ENCODE measurements at regions not wholly inside any gene's neighbourhood (a gene's known extent, or its start where the extent isn't known, plus 50 kb on each side); places are given as distances from the start of the nearest gene placed in this dataset.

- H3K9me3 ChIP-seq (ENCODE audit: insufficient read depth, low read depth, low read length), result no peaks in the 10 kb centered on the region
- no peak for TF ChIP-seq CTCF (conservative IDR thresholded peaks at IDR 0.05; ENCODE audit: low read length)
- TF ChIP-seq EZH2phosphoT487 (IDR thresholded peaks at IDR 0.05; ENCODE audit: borderline replicate concordance), result no peak
Measured at GRCh38 chr12:85693093-85693665, 143.0 kb downstream of the RASSF9 start.

GRCh38 chr12:85695097-85695715, 141.0 kb downstream of the RASSF9 start:
- H3K27me3 ChIP-seq (ENCODE audit: insufficient read depth, low read length, poor library complexity, severe bottlenecking), result no peaks in the 10 kb centered on the region
- H3K79me2 ChIP-seq (ENCODE audit: insufficient read depth, low read length), result no peaks in the 10 kb centered on the region
- no peak for TF ChIP-seq CTCF (conservative IDR thresholded peaks at IDR 0.05; ENCODE audit: low read length)
- no peak for TF ChIP-seq EZH2phosphoT487 (IDR thresholded peaks at IDR 0.05; ENCODE audit: borderline replicate concordance)
- H2AFZ ChIP-seq (ENCODE audit: low read length), result peak overlapping the region; percentile 20; the same call in 1 of the 2 replicates
- no peaks in the 10 kb centered on the region for H3K4me1 ChIP-seq (ENCODE audit: insufficient read depth, low read length, poor library complexity, severe bottlenecking)
- H3K9me2 ChIP-seq (replicated peaks; ENCODE audit: low read depth, low read length), result no peaks in the 10 kb centered on the region
- no peaks in the 10 kb centered on the region for H3F3A ChIP-seq (ENCODE audit: low read depth)
- H3K9ac ChIP-seq (ENCODE audit: low read depth, low read length, poor library complexity, severe bottlenecking), result no peak overlapping the region
- no peak overlapping the region for H3K4me3 ChIP-seq (ENCODE audit: low read length, poor library complexity, severe bottlenecking)
- no peak overlapping the region for H3K4me2 ChIP-seq (ENCODE audit: low read depth, low read length, poor library complexity, severe bottlenecking)
- H3K9me3 ChIP-seq (ENCODE audit: insufficient read depth, low read depth, low read length), result no peaks in the 10 kb centered on the region
- H4K20me1 ChIP-seq (ENCODE audit: insufficient read depth, low read length, poor library complexity, severe bottlenecking), result no peaks in the 10 kb centered on the region
- no peaks in the 10 kb centered on the region for H3K36me3 ChIP-seq (ENCODE audit: insufficient read depth, low read length)

More at GRCh38 chr12:85693093-85693665, 143.0 kb downstream of the RASSF9 start:
- Histone ChIP-seq H2AFZ (ENCODE audit: low read length) (no peak overlapping the region), H3F3A (ENCODE audit: low read depth) (no peaks in the 10 kb centered on the region), H3K36me3 (ENCODE audit: insufficient read depth, low read length) (no peaks in the 10 kb centered on the region), H3K9me2 (replicated peaks; ENCODE audit: low read depth, low read length) (no peaks in the 10 kb centered on the region), H3K27me3 (ENCODE audit: insufficient read depth, low read length, poor library complexity, severe bottlenecking) (no peaks in the 10 kb centered on the region), H4K20me1 (ENCODE audit: insufficient read depth, low read length, poor library complexity, severe bottlenecking) (no peaks in the 10 kb centered on the region), H3K4me3 (ENCODE audit: low read length, poor library complexity, severe bottlenecking) (no peak overlapping the region), H3K9ac (ENCODE audit: low read depth, low read length, poor library complexity, severe bottlenecking) (no peak overlapping the region), H3K4me2 (ENCODE audit: low read depth, low read length, poor library complexity, severe bottlenecking) (no peak overlapping the region), H3K4me1 (ENCODE audit: insufficient read depth, low read length, poor library complexity, severe bottlenecking) (peaks cover 5% of the 10 kb centered on the region), H3K79me2 (ENCODE audit: insufficient read depth, low read length) (no peaks in the 10 kb centered on the region)

- Histone ChIP-seq H3K4me1 (ENCODE audit: insufficient read depth, low read length, poor library complexity, severe bottlenecking) (no peaks in the 10 kb centered on the region), H3K36me3 (ENCODE audit: insufficient read depth, low read length) (no peaks in the 10 kb centered on the region)
Measured at GRCh38 chr12:85697003-85697402, 139.2 kb downstream of the RASSF9 start.

More at GRCh38 chr12:85697003-85697402, 139.2 kb downstream of the RASSF9 start:
- Histone ChIP-seq H4K20me1 (ENCODE audit: insufficient read depth, low read length, poor library complexity, severe bottlenecking) (no peaks in the 10 kb centered on the region), H3K4me3 (ENCODE audit: low read length, poor library complexity, severe bottlenecking) (no peak overlapping the region), H3K9me2 (replicated peaks; ENCODE audit: low read depth, low read length) (no peaks in the 10 kb centered on the region), H3K27me3 (ENCODE audit: insufficient read depth, low read length, poor library complexity, severe bottlenecking) (no peaks in the 10 kb centered on the region), H3K4me2 (ENCODE audit: low read depth, low read length, poor library complexity, severe bottlenecking) (no peak overlapping the region), H2AFZ (ENCODE audit: low read length) (no peak overlapping the region), H3F3A (ENCODE audit: low read depth) (no peaks in the 10 kb centered on the region), H3K9ac (ENCODE audit: low read depth, low read length, poor library complexity, severe bottlenecking) (no peak overlapping the region), H3K9me3 (ENCODE audit: insufficient read depth, low read depth, low read length) (no peaks in the 10 kb centered on the region), H3K79me2 (ENCODE audit: insufficient read depth, low read length) (no peaks in the 10 kb centered on the region)
- TF ChIP-seq EZH2phosphoT487 (IDR thresholded peaks at IDR 0.05; ENCODE audit: borderline replicate concordance), result no peak
- no peak for TF ChIP-seq CTCF (conservative IDR thresholded peaks at IDR 0.05; ENCODE audit: low read length)

Data from Loucy (cell line).